OCI-LY7 (cell line): ENCODE measurements at regions not wholly inside any gene's neighbourhood (a gene's known extent, or its start where the extent isn't known, plus 50 kb on each side); places are given as distances from the start of the nearest gene placed in this dataset.

Source experiments
- BruUV-seq: library from RNA; stranded (reverse); fragments of 400-500 nt; replicated peaks from 2 replicates; lab custom pipeline; 2021; lab: Mats Ljungman, UMichigan
- CTCF ChIA-PET: fragments of 300-600 bp; sonication (Branson Sonifier 250); formaldehyde crosslinking; loops from one replicate; lab custom pipeline; 2022; ENCODE audit warnings: antibody characterized with exemption; ENCODE audit not compliant: unreplicated experiment; lab: Charles Lee
- POLR2A ChIA-PET: fragments of 300-600 bp; sonication (Branson Sonifier 250); formaldehyde crosslinking; loops from one replicate; lab custom pipeline; 2022; ENCODE audit warnings: antibody characterized with exemption; lab: Charles Lee
- DNase-seq: peaks from one replicate; pipeline ENCODE4 v3.0.0-alpha.2; 2015; ENCODE audit warnings: low spot score
- H2AFZ ChIP-seq: fragments of 200-600 bp; sonication (generic), shearing (Covaris generic); 2 replicates; pipeline ENCODE4 v1.6.1; 2014; ENCODE audit warnings: mild to moderate bottlenecking, antibody characterized with exemption, low read length, moderate library complexity
- H3K27ac ChIP-seq: fragments of 200-600 bp; sonication (generic); 2 replicates; pipeline ENCODE4 v1.5.1; 2014; ENCODE audit warnings: mixed run types, low read depth, mild to moderate bottlenecking, moderate library complexity, low read length, inconsistent platforms; ENCODE audit not compliant: poor library complexity, severe bottlenecking
- H3K36me3 ChIP-seq: fragments of 200-600 bp; sonication (generic); 2 replicates; pipeline ENCODE4 v1.6.1; 2014; ENCODE audit warnings: mild to moderate bottlenecking, antibody characterized with exemption, low read length, moderate library complexity, mixed read lengths; ENCODE audit not compliant: insufficient read depth
- H3K4me1 ChIP-seq: fragments of 200-600 bp; sonication (generic); 2 replicates; pipeline ENCODE4 v1.5.1; 2014; ENCODE audit warnings: mild to moderate bottlenecking, low read length; ENCODE audit not compliant: insufficient read depth, poor library complexity, severe bottlenecking
- H3K4me2 ChIP-seq: fragments of 200-600 bp; sonication (generic); 2 replicates; pipeline ENCODE4 v1.6.1; 2014; ENCODE audit warnings: mild to moderate bottlenecking, low read length
- H3K4me3 ChIP-seq: fragments of 200-600 bp; sonication (generic); 2 replicates; pipeline ENCODE4 v1.5.1; 2014; ENCODE audit warnings: mild to moderate bottlenecking, low read depth, low read length; ENCODE audit not compliant: poor library complexity, severe bottlenecking
- H3K79me2 ChIP-seq: fragments of 200-600 bp; sonication (generic); 2 replicates; pipeline ENCODE4 v1.6.1; 2016; ENCODE audit warnings: low read depth, mild to moderate bottlenecking, low read length, moderate library complexity, mixed read lengths; ENCODE audit not compliant: insufficient read depth
- H3K9me2 ChIP-seq: fragments of 200-600 bp; sonication (generic); 2 replicates; pipeline ENCODE4 v1.6.1; 2016; ENCODE audit warnings: mild to moderate bottlenecking, low read length, mixed read lengths; ENCODE audit not compliant: insufficient read depth
- H3K9me3 ChIP-seq: fragments of 200-600 bp; sonication (generic); 2 replicates; pipeline ENCODE4 v1.6.1; 2014; ENCODE audit warnings: mild to moderate bottlenecking, mixed run types, low read length, mixed read lengths
- H4K20me1 ChIP-seq: fragments of 200-600 bp; sonication (generic); 2 replicates; pipeline ENCODE4 v1.6.1; 2014; ENCODE audit warnings: mild to moderate bottlenecking, antibody characterized with exemption, low read length, moderate library complexity, mixed read lengths; ENCODE audit not compliant: insufficient read depth
- EZH2phosphoT487 ChIP-seq: fragments of 200-600 bp; sonication (generic); IDR thresholded peaks from 2 replicates; pipeline ENCODE4 v1.6.1; 2018; ENCODE audit warnings: low read depth, borderline replicate concordance, mild to moderate bottlenecking, mixed run types, antibody characterized with exemption, low read length, moderate library complexity, mixed read lengths
- intact Hi-C: fragments of 100-400 bp; cut with micrococcal nuclease; formaldehyde crosslinking; loops from one replicate; pipeline ENCODE4 v1.10.0; 2022; ENCODE audit not compliant: unreplicated experiment
- TF ChIP-seq, protein P1 (sequence below): fragments of 200-600 bp; sonication (generic); conservative IDR thresholded peaks from 2 replicates; pipeline ENCODE4 v1.5.1; 2014; ENCODE audit warnings: mild to moderate bottlenecking, antibody characterized with exemption, low read length, moderate library complexity, mixed read lengths

DNA sequence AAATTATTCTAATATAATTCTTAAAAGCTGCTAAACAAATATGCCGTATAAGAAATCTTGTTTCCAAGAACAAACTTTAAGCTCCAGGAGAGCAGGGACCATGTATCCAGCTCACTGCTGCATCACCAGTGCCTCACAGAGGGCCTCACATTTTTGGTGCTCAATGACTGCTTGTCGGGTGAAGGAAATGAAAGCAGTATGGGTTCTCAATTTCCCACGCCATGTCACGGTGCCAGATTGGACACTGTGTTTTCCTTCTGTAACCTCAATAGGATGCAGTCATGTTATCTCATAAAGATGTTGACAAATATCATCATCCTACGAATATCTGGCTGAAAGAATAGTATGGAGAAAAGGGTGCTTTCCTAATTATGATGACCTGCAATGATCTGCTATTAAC lies 64.7 kb downstream of the POU5F2 start:
- CTCF ChIA-PET, result no interaction called here
- Histone ChIP-seq H3K9me2 (no peaks in the 10 kb centered on the region), H4K20me1 (no peaks in the 10 kb centered on the region), H3K4me1 (no peaks in the 10 kb centered on the region), H2AFZ (no peak overlapping the region), H3K4me3 (no peak overlapping the region), H3K36me3 (no peaks in the 10 kb centered on the region), H3K27ac (no peak overlapping the region), H3K79me2 (no peaks in the 10 kb centered on the region), H3K9me3 (no peaks in the 10 kb centered on the region), H3K4me2 (no peak overlapping the region)
- no TSS peak for BruUV-seq
- no peak for TF ChIP-seq EZH2phosphoT487
- TF ChIP-seq, protein P1, sequence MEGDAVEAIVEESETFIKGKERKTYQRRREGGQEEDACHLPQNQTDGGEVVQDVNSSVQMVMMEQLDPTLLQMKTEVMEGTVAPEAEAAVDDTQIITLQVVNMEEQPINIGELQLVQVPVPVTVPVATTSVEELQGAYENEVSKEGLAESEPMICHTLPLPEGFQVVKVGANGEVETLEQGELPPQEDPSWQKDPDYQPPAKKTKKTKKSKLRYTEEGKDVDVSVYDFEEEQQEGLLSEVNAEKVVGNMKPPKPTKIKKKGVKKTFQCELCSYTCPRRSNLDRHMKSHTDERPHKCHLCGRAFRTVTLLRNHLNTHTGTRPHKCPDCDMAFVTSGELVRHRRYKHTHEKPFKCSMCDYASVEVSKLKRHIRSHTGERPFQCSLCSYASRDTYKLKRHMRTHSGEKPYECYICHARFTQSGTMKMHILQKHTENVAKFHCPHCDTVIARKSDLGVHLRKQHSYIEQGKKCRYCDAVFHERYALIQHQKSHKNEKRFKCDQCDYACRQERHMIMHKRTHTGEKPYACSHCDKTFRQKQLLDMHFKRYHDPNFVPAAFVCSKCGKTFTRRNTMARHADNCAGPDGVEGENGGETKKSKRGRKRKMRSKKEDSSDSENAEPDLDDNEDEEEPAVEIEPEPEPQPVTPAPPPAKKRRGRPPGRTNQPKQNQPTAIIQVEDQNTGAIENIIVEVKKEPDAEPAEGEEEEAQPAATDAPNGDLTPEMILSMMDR, result no peak
- intact Hi-C loops, result no loop called here
- no peak for DNase-seq
- POLR2A ChIA-PET, result interaction anchor here (0.6 to 1.7 kb wide), 2 partner anchors 11 to 376 kb away, joined by 3 to 7 read pairs; no protein-coding TSS in a partner anchor

DNA sequence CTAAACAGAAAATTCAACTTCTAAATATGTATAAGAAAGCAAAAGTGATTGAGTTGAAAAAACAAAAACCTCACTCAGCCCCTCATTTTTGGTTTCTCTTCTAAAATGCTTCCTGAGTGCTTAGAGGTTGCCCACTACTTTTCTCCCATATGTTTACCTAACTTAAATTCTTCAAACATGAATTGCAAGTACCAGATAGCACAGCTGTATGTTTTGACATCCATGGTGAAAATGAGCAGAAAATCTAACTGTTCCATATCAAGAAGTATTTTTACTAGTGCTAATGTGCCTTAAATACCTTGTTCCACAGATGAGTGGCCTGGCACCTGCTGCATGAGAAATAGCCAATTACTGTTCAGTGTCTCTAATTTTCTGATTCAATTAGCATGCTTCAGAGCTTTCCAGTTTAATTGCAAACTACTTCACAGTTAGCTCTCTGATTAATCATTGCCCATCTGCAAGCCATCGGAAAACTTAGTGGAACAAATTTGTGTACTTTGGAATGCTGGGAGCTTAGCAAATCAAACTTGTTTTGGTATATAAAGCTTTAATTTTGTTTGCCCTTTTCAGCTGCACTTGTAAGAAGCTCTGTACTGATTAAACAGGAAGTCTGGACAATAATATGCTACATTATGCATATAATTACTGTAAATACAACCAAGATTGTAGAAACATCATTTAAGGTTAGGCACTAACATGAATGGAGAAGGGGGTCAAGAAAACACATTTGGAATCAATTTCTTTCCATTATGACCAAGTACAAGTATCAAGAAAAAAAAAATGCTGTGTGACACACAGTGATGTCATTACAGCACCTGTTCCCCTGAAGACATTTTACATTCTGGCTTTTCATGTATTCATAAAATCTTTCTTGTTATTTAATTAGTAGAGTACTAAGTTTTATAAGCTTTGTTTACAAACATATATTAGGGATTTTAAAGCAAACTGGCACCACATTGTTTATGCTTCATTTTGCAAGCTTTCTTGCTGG lies 65.6 kb downstream of the POU5F2 start:
- H3K36me3 ChIP-seq, result no peaks in the 10 kb centered on the region
- ChIA-PET CTCF (no interaction called here), POLR2A (interaction anchor here (1.7 kb wide), 1 partner anchor 10 kb away, joined by 7 read pairs; no protein-coding TSS in a partner anchor)
- no peaks in the 10 kb centered on the region for H4K20me1 ChIP-seq
- BruUV-seq, result no TSS peak
- no peak for DNase-seq
- no peak overlapping the region for H3K4me2 ChIP-seq
- H3K9me2 ChIP-seq, result no peaks in the 10 kb centered on the region
- TF ChIP-seq, protein P1, result no peak
- TF ChIP-seq EZH2phosphoT487, result no peak
- H3K27ac ChIP-seq, result no peak overlapping the region
- H3K4me3 ChIP-seq, result no peak overlapping the region
- H3K4me1 ChIP-seq, result no peaks in the 10 kb centered on the region
- H3K79me2 ChIP-seq, result no peaks in the 10 kb centered on the region
- no peak overlapping the region for H2AFZ ChIP-seq
- no peaks in the 10 kb centered on the region for H3K9me3 ChIP-seq
- intact Hi-C loops, result no loop called here

DNA sequence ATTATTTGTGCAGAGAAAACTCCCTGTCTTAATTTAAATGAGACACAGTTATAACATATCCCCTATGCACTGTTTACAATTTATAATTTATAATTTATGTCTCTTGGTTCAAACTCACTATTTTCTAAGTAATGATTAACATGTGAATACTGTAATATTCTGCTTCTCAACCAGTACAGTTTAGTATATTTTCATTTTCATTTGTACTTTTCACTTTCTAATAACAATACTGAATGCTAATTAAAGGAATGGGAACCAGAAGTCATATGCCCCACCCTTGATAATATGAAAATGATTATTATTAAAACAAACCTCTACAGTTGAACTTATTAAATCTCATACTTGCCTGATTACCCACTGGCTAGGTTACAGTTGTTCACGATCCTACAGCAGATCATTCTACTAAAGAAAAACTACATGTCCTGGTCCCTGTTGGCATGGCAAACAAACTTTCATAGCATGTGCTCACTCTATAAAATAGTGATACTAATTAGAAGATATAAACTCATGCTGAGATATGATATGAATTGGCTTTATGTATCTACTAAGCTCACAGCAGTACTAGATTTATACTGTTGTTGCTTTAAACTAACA lies 66.4 kb downstream of the POU5F2 start:
- no peaks in the 10 kb centered on the region for H4K20me1 ChIP-seq
- DNase-seq, result no peak
- no peak overlapping the region for H3K27ac ChIP-seq
- TF ChIP-seq EZH2phosphoT487, result no peak
- TF ChIP-seq, protein P1, result no peak
- BruUV-seq, result no TSS peak
- no peaks in the 10 kb centered on the region for H3K4me1 ChIP-seq
- H3K36me3 ChIP-seq, result no peaks in the 10 kb centered on the region
- no peak overlapping the region for H2AFZ ChIP-seq
- ChIA-PET POLR2A (interaction anchor here (1.1 kb wide), 1 partner anchor 13 kb away, joined by 3 read pairs; no protein-coding TSS in a partner anchor), CTCF (no interaction called here)
- no peak overlapping the region for H3K4me2 ChIP-seq
- H3K9me3 ChIP-seq, result no peaks in the 10 kb centered on the region
- H3K9me2 ChIP-seq, result no peaks in the 10 kb centered on the region
- H3K4me3 ChIP-seq, result no peak overlapping the region
- intact Hi-C loops, result no loop called here
- H3K79me2 ChIP-seq, result no peaks in the 10 kb centered on the region
